ENCODE measurements at regions not wholly inside any gene's neighbourhood (a gene's known extent, or its start where the extent isn't known, plus 50 kb on each side); places are given as distances from the start of the nearest gene placed in this dataset.

DNA sequence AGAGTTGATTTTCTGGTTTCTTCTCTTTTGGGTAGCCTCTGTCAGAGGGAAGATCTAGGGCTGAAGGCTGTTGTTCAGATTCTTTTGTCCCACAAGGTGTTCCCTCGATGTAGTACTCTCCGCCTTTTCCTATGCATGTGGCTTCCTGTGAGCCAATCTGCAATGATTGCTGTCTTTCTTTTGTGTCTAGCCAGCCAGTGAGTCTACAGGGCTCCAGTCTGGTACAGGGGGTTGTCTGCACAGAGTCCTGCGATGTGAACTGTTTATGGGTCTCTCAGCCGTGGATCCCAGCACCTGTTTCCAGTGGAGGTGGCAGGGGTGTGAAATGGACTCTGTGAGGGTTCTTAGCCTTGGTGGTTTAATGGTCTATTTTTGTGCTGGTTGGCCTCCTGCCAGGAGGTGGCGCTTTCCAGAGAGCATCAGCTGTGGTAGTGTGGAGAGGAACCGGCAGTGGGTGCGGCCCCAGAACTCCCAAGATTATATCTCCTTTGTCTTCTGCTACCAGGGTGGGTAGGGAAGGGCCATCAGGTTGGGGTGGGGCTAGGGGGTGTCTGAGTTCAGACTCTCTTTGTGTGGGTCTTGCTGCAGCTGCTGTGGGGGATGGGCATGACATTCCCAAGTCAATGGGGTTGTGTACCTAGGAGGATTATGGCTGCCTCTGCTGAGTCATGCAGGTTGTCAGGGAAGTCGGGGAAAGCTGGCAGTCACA is 81.3 kb upstream of the C21orf91 start:
- TF ChIP-seq, protein P1, sequence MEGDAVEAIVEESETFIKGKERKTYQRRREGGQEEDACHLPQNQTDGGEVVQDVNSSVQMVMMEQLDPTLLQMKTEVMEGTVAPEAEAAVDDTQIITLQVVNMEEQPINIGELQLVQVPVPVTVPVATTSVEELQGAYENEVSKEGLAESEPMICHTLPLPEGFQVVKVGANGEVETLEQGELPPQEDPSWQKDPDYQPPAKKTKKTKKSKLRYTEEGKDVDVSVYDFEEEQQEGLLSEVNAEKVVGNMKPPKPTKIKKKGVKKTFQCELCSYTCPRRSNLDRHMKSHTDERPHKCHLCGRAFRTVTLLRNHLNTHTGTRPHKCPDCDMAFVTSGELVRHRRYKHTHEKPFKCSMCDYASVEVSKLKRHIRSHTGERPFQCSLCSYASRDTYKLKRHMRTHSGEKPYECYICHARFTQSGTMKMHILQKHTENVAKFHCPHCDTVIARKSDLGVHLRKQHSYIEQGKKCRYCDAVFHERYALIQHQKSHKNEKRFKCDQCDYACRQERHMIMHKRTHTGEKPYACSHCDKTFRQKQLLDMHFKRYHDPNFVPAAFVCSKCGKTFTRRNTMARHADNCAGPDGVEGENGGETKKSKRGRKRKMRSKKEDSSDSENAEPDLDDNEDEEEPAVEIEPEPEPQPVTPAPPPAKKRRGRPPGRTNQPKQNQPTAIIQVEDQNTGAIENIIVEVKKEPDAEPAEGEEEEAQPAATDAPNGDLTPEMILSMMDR (IDR thresholded peaks at IDR 0.05; ENCODE audit: low read depth, low read length): 0 out of 2 replicates have a peak, but pooled peaks have one; percentile 10
- H3K27ac ChIP-seq: no peak overlapping the region
- H3K36me3 ChIP-seq: no peaks in the 10 kb centered on the region
- H3K4me3 ChIP-seq (ENCODE audit: low read depth, low read length): no peak overlapping the region
- no peaks in the 10 kb centered on the region for H3K9me3 ChIP-seq (ENCODE audit: severe bottlenecking)
- H3K27me3 ChIP-seq (ENCODE audit: insufficient read depth, low read depth, severe bottlenecking): no peaks in the 10 kb centered on the region
- peak; percentile 19 for DNase-seq

DNA sequence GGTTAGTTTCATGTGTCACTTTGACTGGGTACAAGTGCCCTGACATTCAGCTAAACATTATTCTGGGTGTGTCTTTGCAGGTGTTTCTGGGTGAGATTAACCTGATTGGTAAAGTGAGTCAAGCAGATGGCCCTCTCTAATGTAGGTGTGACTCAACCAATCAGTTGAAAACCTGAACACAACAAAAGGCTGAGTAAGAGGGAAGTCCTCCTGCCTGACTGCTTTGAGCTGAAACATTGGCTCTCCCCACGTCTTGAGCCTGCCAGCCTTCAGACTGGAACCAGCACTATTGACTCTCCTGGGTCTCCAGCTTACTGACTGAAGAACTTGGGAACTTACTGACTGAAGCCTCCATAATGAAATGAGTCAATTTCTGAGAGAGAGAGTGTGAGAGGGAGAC is 70.0 kb upstream of the C21orf91 start:
- no peak for DNase-seq
- H3K27ac ChIP-seq: no peak overlapping the region
- TF ChIP-seq, protein P1 (IDR thresholded peaks at IDR 0.05; ENCODE audit: low read depth, low read length): no peak

DNA sequence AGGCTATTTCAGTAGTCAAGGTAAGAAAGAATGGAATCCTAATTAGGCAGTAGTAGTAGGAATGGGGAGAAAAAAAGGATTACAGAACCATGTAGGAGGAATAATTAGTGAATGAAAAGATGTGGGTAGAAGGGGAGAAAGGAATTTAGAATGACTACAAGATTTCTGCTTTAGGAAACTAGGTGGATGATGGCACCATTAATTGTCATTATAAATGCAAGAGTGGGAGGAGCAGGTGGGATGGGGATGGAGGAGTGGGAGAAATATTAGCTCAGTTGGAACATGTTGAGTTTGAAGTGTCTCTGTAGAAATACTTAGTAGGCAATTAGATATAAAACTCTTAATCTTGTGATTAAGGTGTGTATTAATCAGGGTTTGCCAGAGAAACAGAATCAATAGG is 50.0 kb upstream of the C21orf91 start:
- TF ChIP-seq, protein P1 (IDR thresholded peaks at IDR 0.05; ENCODE audit: low read depth, low read length): no peak
- H3K27ac ChIP-seq: no peak overlapping the region
- no peaks in the 10 kb centered on the region for H3K27me3 ChIP-seq (ENCODE audit: insufficient read depth, low read depth, severe bottlenecking)
- no peaks in the 10 kb centered on the region for H3K36me3 ChIP-seq
- peaks cover 2% of the 10 kb centered on the region for H3K9me3 ChIP-seq (ENCODE audit: severe bottlenecking)
- H3K4me3 ChIP-seq (ENCODE audit: low read depth, low read length): no peak overlapping the region
- DNase-seq: no peak

More for the DNA sequence above, 70.0 kb upstream of the C21orf91 start:
- Histone ChIP-seq H3K4me3 (ENCODE audit: low read depth, low read length) (no peak overlapping the region), H3K27me3 (ENCODE audit: insufficient read depth, low read depth, severe bottlenecking) (no peaks in the 10 kb centered on the region), H3K9me3 (ENCODE audit: severe bottlenecking) (no peaks in the 10 kb centered on the region), H3K36me3 (no peaks in the 10 kb centered on the region)
